ENCODE measurements at regions not wholly inside any gene's neighbourhood (a gene's known extent, or its start where the extent isn't known, plus 50 kb on each side); places are given as distances from the start of the nearest gene placed in this dataset.

GRCh38 chr21:35895598-35895997, 164.7 kb downstream of the SETD4 start:
- Mint-ChIP-seq H3K27ac (no peak overlapping the region), H3K4me3 (no peak overlapping the region), H3K4me1 (ENCODE audit: low read depth) (no peaks in the 10 kb centered on the region), H3K9me3 (ENCODE audit: low read depth) (no peaks in the 10 kb centered on the region), H3K36me3 (no peaks in the 10 kb centered on the region), H3K27me3 (peaks cover 8% of the 10 kb centered on the region)

- Mint-ChIP-seq H3K4me3 (no peak overlapping the region), H3K27me3 (peaks cover 7% of the 10 kb centered on the region)
These were observed 167.2 kb downstream of the SETD4 start for GRCh38 chr21:35893156-35893555.

GRCh38 chr21:35886887-35887286, 173.4 kb downstream of the SETD4 start:
- Mint-ChIP-seq H3K27ac (no peak overlapping the region), H3K27me3 (no peaks in the 10 kb centered on the region), H3K36me3 (no peaks in the 10 kb centered on the region), H3K4me1 (ENCODE audit: low read depth) (no peaks in the 10 kb centered on the region), H3K9me3 (ENCODE audit: low read depth) (no peaks in the 10 kb centered on the region), H3K4me3 (no peak overlapping the region)

More at GRCh38 chr21:35893156-35893555, 167.2 kb downstream of the SETD4 start:
- Mint-ChIP-seq H3K36me3 (no peaks in the 10 kb centered on the region), H3K27ac (no peak overlapping the region), H3K9me3 (ENCODE audit: low read depth) (no peaks in the 10 kb centered on the region), H3K4me1 (ENCODE audit: low read depth) (no peaks in the 10 kb centered on the region)

- Mint-ChIP-seq H3K27ac (no peak overlapping the region), H3K27me3 (no peaks in the 10 kb centered on the region)
These were observed 174.3 kb downstream of the SETD4 start for GRCh38 chr21:35885942-35886541.

GRCh38 chr21:35882791-35883240, 177.5 kb downstream of the SETD4 start:
- no peak overlapping the region for H3K27ac Mint-ChIP-seq
- H3K27me3 Mint-ChIP-seq, result peaks cover 5% of the 10 kb centered on the region
- H3K36me3 Mint-ChIP-seq, result no peaks in the 10 kb centered on the region
- no peak overlapping the region for H3K4me3 Mint-ChIP-seq
- no peaks in the 10 kb centered on the region for H3K9me3 Mint-ChIP-seq (ENCODE audit: low read depth)
- H3K4me1 Mint-ChIP-seq (ENCODE audit: low read depth), result no peaks in the 10 kb centered on the region

More at GRCh38 chr21:35885942-35886541, 174.3 kb downstream of the SETD4 start:
- H3K4me3 Mint-ChIP-seq, result no peak overlapping the region
- H3K9me3 Mint-ChIP-seq (ENCODE audit: low read depth), result no peaks in the 10 kb centered on the region
- H3K4me1 Mint-ChIP-seq (ENCODE audit: low read depth), result no peaks in the 10 kb centered on the region
- no peaks in the 10 kb centered on the region for H3K36me3 Mint-ChIP-seq

- Mint-ChIP-seq H3K4me3 (no peak overlapping the region), H3K36me3 (no peaks in the 10 kb centered on the region), H3K4me1 (ENCODE audit: low read depth) (no peaks in the 10 kb centered on the region), H3K9me3 (ENCODE audit: low read depth) (no peaks in the 10 kb centered on the region), H3K27ac (no peak overlapping the region), H3K27me3 (peaks cover 14% of the 10 kb centered on the region)
These were observed 186.9 kb downstream of the SETD4 start for GRCh38 chr21:35873441-35873840.

- H3K4me3 Mint-ChIP-seq, result no peak overlapping the region
- H3K27me3 Mint-ChIP-seq, result peaks cover 13% of the 10 kb centered on the region
- no peaks in the 10 kb centered on the region for H3K4me1 Mint-ChIP-seq (ENCODE audit: low read depth)
- no peaks in the 10 kb centered on the region for H3K9me3 Mint-ChIP-seq (ENCODE audit: low read depth)
- no peaks in the 10 kb centered on the region for H3K36me3 Mint-ChIP-seq
- no peak overlapping the region for H3K27ac Mint-ChIP-seq
These were observed 188.4 kb downstream of the SETD4 start for GRCh38 chr21:35871906-35872305.

- no peaks in the 10 kb centered on the region for H3K36me3 Mint-ChIP-seq
- H3K27ac Mint-ChIP-seq, result no peak overlapping the region
- H3K27me3 Mint-ChIP-seq, result peaks cover 8% of the 10 kb centered on the region
- H3K4me1 Mint-ChIP-seq (ENCODE audit: low read depth), result no peaks in the 10 kb centered on the region
- H3K9me3 Mint-ChIP-seq (ENCODE audit: low read depth), result no peaks in the 10 kb centered on the region
- no peak overlapping the region for H3K4me3 Mint-ChIP-seq
These were observed 191.5 kb downstream of the SETD4 start for GRCh38 chr21:35868869-35869223.

GRCh38 chr21:35868005-35868868, 192.1 kb downstream of the SETD4 start:
- H3K27ac Mint-ChIP-seq, result no peak overlapping the region
- H3K4me3 Mint-ChIP-seq, result no peak overlapping the region
- no peaks in the 10 kb centered on the region for H3K36me3 Mint-ChIP-seq
- peaks cover 8% of the 10 kb centered on the region for H3K27me3 Mint-ChIP-seq
- H3K9me3 Mint-ChIP-seq (ENCODE audit: low read depth), result no peaks in the 10 kb centered on the region
- H3K4me1 Mint-ChIP-seq (ENCODE audit: low read depth), result no peaks in the 10 kb centered on the region

GRCh38 chr21:35864039-35864438, 196.3 kb downstream of the SETD4 start:
- Mint-ChIP-seq H3K9me3 (ENCODE audit: low read depth) (no peaks in the 10 kb centered on the region), H3K27ac (no peak overlapping the region), H3K4me3 (no peak overlapping the region), H3K27me3 (no peaks in the 10 kb centered on the region), H3K4me1 (ENCODE audit: low read depth) (no peaks in the 10 kb centered on the region), H3K36me3 (no peaks in the 10 kb centered on the region)

- Mint-ChIP-seq H3K9me3 (ENCODE audit: low read depth) (no peaks in the 10 kb centered on the region), H3K4me1 (ENCODE audit: low read depth) (no peaks in the 10 kb centered on the region), H3K36me3 (no peaks in the 10 kb centered on the region), H3K4me3 (no peak overlapping the region), H3K27me3 (no peaks in the 10 kb centered on the region), H3K27ac (no peak overlapping the region)
These were observed 197.4 kb downstream of the SETD4 start for GRCh38 chr21:35862969-35863368.

- Mint-ChIP-seq H3K4me3 (no peak overlapping the region), H3K27ac (no peak overlapping the region), H3K27me3 (no peaks in the 10 kb centered on the region), H3K9me3 (ENCODE audit: low read depth) (no peaks in the 10 kb centered on the region), H3K36me3 (no peaks in the 10 kb centered on the region), H3K4me1 (ENCODE audit: low read depth) (no peaks in the 10 kb centered on the region)
These were observed 198.7 kb downstream of the SETD4 start for GRCh38 chr21:35861661-35862060.

GRCh38 chr21:35860189-35860869, 200.0 kb downstream of the SETD4 start:
- no peak overlapping the region for H3K27ac Mint-ChIP-seq
- no peaks in the 10 kb centered on the region for H3K36me3 Mint-ChIP-seq
- H3K4me1 Mint-ChIP-seq (ENCODE audit: low read depth), result no peaks in the 10 kb centered on the region
- H3K4me3 Mint-ChIP-seq, result no peak overlapping the region
- peaks cover 5% of the 10 kb centered on the region for H3K27me3 Mint-ChIP-seq
- no peaks in the 10 kb centered on the region for H3K9me3 Mint-ChIP-seq (ENCODE audit: low read depth)

GRCh38 chr21:35859677-35860076, 200.6 kb downstream of the SETD4 start:
- H3K4me3 Mint-ChIP-seq, result no peak overlapping the region
- H3K27me3 Mint-ChIP-seq, result peaks cover 5% of the 10 kb centered on the region
- H3K9me3 Mint-ChIP-seq (ENCODE audit: low read depth), result no peaks in the 10 kb centered on the region
- no peak overlapping the region for H3K27ac Mint-ChIP-seq
- no peaks in the 10 kb centered on the region for H3K36me3 Mint-ChIP-seq
- H3K4me1 Mint-ChIP-seq (ENCODE audit: low read depth), result no peaks in the 10 kb centered on the region

- Mint-ChIP-seq H3K36me3 (no peaks in the 10 kb centered on the region), H3K27me3 (peaks cover 5% of the 10 kb centered on the region), H3K27ac (no peak overlapping the region), H3K4me1 (ENCODE audit: low read depth) (no peaks in the 10 kb centered on the region), H3K9me3 (ENCODE audit: low read depth) (no peaks in the 10 kb centered on the region), H3K4me3 (no peak overlapping the region)
These were observed 203.2 kb downstream of the SETD4 start for GRCh38 chr21:35857095-35857494.

Data from activated naive CD8-positive, alpha-beta T cell (primary cell).